T-helper 2 cell treated with Interferon-gamma antibody and Interleukin-4, amounts not matched to agents 5 μg/mL and 100 μg/mL, for 36 hours (primary cell): ENCODE measurements at regions not wholly inside any gene's neighbourhood (a gene's known extent, or its start where the extent isn't known, plus 50 kb on each side); places are given as distances from the start of the nearest gene placed in this dataset.
A peak's percentile ranks its signal among the peaks of the same experiment; 100 is the strongest.

ENCODE experiments used
- DNase-seq: peaks from one replicate; pipeline ENCODE4 v3.0.0; 2021; ENCODE audit warnings: low spot score
- H3K27ac Mint-ChIP-seq: one replicate; pipeline ENCODE4 v1.8.0; 2021; ENCODE audit warnings: mild to moderate bottlenecking, mixed read lengths
- H3K27me3 Mint-ChIP-seq: one replicate; pipeline ENCODE4 v1.8.0; 2021; ENCODE audit warnings: low read depth, mixed read lengths
- H3K36me3 Mint-ChIP-seq: one replicate; pipeline ENCODE4 v1.8.0; 2021; ENCODE audit warnings: low read depth, mixed read lengths
- H3K4me1 Mint-ChIP-seq: one replicate; pipeline ENCODE4 v1.8.0; 2021; ENCODE audit warnings: low read depth, mixed read lengths
- H3K4me3 Mint-ChIP-seq: one replicate; pipeline ENCODE4 v1.8.0; 2022; ENCODE audit warnings: mild to moderate bottlenecking, moderate library complexity, mixed read lengths
- H3K9me3 Mint-ChIP-seq: one replicate; pipeline ENCODE4 v1.8.0; 2021; ENCODE audit warnings: mixed read lengths

- no peaks in the 10 kb centered on the region for H3K9me3 Mint-ChIP-seq
- H3K36me3 Mint-ChIP-seq: no peaks in the 10 kb centered on the region
- H3K27ac Mint-ChIP-seq: no peak overlapping the region
- no peak overlapping the region for H3K4me3 Mint-ChIP-seq
- H3K4me1 Mint-ChIP-seq: peaks cover 4% of the 10 kb centered on the region
- DNase-seq: no peak
- H3K27me3 Mint-ChIP-seq: no peaks in the 10 kb centered on the region
Observed at GRCh38 chr2:11933854-11934253, 187.4 kb downstream of the LPIN1 start.

- Mint-ChIP-seq H3K9me3 (no peaks in the 10 kb centered on the region), H3K4me3 (no peak overlapping the region), H3K36me3 (no peaks in the 10 kb centered on the region), H3K27me3 (no peaks in the 10 kb centered on the region), H3K4me1 (peaks cover 4% of the 10 kb centered on the region), H3K27ac (no peak overlapping the region)
- no peak for DNase-seq
Observed at GRCh38 chr2:11936761-11937160, 190.3 kb downstream of the LPIN1 start.

DNA sequence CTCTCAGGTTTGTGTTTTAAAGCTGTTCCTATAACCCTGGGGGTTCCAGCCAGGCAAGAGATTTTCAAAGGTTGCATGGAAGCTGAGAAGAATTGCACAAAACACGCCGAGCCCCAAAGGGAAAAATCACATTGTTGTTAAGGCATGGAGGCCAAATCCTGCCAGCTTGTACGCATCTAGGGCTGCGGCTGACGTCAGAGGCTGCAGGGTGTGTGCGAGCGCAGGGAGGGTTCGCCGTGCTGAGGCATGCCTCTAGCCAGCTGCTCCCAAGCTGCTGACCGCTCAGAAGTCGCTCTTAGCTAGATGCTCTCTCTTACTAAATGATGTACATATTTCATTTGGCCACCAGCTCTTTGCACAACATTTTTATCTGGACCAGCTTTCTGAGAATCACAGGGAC lies 191.8 kb downstream of the LPIN1 start:
- DNase-seq: no peak
- no peak overlapping the region for H3K27ac Mint-ChIP-seq
- no peaks in the 10 kb centered on the region for H3K4me1 Mint-ChIP-seq
- H3K4me3 Mint-ChIP-seq: no peak overlapping the region
- H3K36me3 Mint-ChIP-seq: no peaks in the 10 kb centered on the region
- H3K9me3 Mint-ChIP-seq: no peaks in the 10 kb centered on the region
- H3K27me3 Mint-ChIP-seq: no peaks in the 10 kb centered on the region

GRCh38 chr2:11939523-11939922 lies 193.1 kb downstream of the LPIN1 start:
- no peaks in the 10 kb centered on the region for H3K9me3 Mint-ChIP-seq
- no peak overlapping the region for H3K27ac Mint-ChIP-seq
- H3K4me1 Mint-ChIP-seq: no peaks in the 10 kb centered on the region
- no peaks in the 10 kb centered on the region for H3K27me3 Mint-ChIP-seq
- no peak overlapping the region for H3K4me3 Mint-ChIP-seq
- no peaks in the 10 kb centered on the region for H3K36me3 Mint-ChIP-seq
- DNase-seq: no peak

GRCh38 chr2:11940121-11940743 lies 193.8 kb downstream of the LPIN1 start:
- H3K4me1 Mint-ChIP-seq: peaks cover 2% of the 10 kb centered on the region
- no peaks in the 10 kb centered on the region for H3K27me3 Mint-ChIP-seq
- H3K27ac Mint-ChIP-seq: no peak overlapping the region
- no peaks in the 10 kb centered on the region for H3K36me3 Mint-ChIP-seq
- H3K4me3 Mint-ChIP-seq: no peak overlapping the region
- no peak for DNase-seq
- no peaks in the 10 kb centered on the region for H3K9me3 Mint-ChIP-seq

GRCh38 chr2:11940799-11941198 lies 194.4 kb downstream of the LPIN1 start:
- DNase-seq: no peak
- no peaks in the 10 kb centered on the region for H3K9me3 Mint-ChIP-seq
- no peak overlapping the region for H3K4me3 Mint-ChIP-seq
- H3K36me3 Mint-ChIP-seq: peaks cover 2% of the 10 kb centered on the region
- H3K4me1 Mint-ChIP-seq: peaks cover 6% of the 10 kb centered on the region
- no peak overlapping the region for H3K27ac Mint-ChIP-seq
- no peaks in the 10 kb centered on the region for H3K27me3 Mint-ChIP-seq

DNA sequence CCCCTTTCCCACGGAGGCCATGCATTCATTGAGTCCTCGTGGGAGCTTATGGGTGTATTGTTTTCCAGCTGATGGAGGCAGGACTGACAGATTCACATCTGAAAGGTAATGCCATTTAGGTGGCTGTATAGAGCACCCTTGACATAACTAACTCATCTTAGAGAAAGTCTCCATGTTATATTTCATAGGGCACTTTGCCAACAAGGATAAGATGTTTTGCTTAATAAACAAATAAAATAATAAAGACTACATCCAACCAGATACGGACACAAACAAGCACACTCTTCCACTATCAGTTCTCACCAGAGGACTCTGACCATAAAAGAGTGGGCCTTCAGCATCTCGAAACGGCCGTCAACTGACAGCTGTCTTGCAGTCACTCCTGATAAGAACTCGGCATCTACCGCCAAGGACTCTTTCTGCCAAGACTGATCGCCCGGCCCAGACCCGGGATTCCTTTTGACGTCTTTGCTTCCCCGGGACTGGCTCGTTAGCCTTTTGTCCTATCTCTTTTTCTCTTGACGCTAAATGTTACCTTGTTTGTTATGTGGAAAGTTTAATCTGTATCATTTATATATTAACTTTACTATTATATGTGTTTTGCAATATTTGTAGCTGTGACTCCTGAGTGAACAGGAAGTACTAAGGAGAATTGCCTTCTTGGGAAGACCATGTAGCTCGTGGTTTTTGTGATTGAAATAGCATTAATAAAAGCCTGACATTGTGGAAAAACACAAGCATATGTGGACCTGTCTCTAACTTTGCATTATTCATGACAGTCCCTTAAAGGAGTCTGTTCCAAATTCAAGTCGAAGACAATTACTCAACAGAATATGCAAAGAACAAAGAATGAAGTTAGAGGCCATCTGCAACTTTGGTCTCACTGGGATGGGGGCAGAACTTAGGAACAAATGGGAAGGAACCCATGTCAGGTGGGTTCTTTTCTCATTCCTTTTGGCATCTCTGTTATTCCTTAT lies 195.1 kb downstream of the LPIN1 start:
- H3K9me3 Mint-ChIP-seq: no peaks in the 10 kb centered on the region
- peaks cover 2% of the 10 kb centered on the region for H3K36me3 Mint-ChIP-seq
- peaks cover 8% of the 10 kb centered on the region for H3K4me1 Mint-ChIP-seq
- no peaks in the 10 kb centered on the region for H3K27me3 Mint-ChIP-seq
- no peak overlapping the region for H3K27ac Mint-ChIP-seq
- H3K4me3 Mint-ChIP-seq: no peak overlapping the region
- no peak for DNase-seq

DNA sequence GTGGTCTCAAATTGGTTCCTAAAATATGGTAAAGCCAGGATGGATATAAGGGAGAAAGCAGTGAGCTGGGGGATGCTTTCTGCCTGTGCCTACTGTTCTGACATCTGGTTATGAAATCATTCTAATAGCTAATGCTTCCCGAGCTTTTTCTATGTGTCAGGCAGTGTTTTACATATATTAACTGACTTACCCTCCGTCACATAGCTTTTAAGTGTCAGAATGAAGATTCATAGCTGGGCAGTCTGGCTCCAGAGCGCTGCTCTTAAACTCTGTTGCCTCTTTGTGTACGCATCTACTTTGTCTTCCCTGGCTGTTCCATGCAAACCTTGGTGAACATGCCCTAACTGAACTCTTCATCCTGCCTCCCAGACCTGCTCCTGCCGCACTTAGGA lies 195.7 kb downstream of the LPIN1 start:
- peaks cover 2% of the 10 kb centered on the region for H3K36me3 Mint-ChIP-seq
- no peak overlapping the region for H3K4me3 Mint-ChIP-seq
- H3K4me1 Mint-ChIP-seq: peaks cover 8% of the 10 kb centered on the region
- H3K27me3 Mint-ChIP-seq: no peaks in the 10 kb centered on the region
- DNase-seq: no peak
- H3K27ac Mint-ChIP-seq: no peak overlapping the region
- H3K9me3 Mint-ChIP-seq: no peaks in the 10 kb centered on the region

GRCh38 chr2:11944311-11944710 lies 197.9 kb downstream of the LPIN1 start:
- Mint-ChIP-seq H3K36me3 (peaks cover 2% of the 10 kb centered on the region), H3K4me3 (no peak overlapping the region)
- DNase-seq: no peak

DNA sequence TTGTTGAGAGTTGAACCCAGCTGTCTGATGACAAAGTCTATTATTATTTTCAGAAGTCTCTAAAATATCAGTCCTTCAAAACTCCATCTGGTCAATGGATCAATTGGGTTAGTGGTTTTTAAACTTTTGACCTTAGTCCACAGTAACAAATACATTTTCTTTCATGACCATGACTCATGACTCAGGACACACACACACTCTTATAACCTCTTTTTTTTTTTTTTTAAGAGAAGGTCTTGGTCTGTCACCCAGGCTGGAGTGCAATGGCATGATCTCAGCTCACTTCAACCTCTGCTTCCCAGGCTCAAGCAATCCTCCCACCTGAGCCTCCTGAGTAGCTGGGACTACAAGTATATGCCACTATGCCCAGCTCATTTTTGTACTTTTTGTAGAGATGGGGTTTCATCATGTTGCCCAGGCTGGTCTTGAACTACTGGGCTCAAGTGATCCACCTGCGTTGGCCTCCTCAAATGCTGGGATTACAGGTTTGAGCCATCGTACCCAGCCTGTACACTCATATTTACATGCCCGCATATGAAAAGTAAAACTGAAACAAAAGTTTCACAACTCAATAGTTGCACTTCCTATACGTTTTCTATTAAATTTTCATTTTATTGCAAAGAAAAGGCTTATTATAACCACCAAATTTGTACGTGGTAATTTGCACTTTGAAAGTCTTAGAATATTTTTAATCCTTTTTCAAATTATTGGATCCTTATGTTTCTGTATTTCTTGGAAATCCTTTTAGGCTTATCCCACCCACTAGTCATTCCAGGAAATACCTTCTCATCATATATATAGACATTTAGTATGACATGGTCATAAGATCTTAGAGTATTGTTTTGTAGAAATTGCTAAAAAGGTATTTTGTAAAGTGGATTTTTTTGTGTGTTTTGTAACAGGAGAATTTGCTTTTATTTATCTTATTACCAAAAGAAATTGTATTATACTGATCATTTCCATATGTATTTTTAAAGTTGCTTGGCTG lies 199.0 kb downstream of the LPIN1 start:
- peak; percentile 6 for DNase-seq
- H3K27ac Mint-ChIP-seq: peak overlapping the region; percentile 81
- no peaks in the 10 kb centered on the region for H3K9me3 Mint-ChIP-seq
- peak overlapping the region; percentile 78 for H3K4me3 Mint-ChIP-seq
- peaks cover 10% of the 10 kb centered on the region for H3K4me1 Mint-ChIP-seq
- H3K27me3 Mint-ChIP-seq: peaks cover 8% of the 10 kb centered on the region
- H3K36me3 Mint-ChIP-seq: peaks cover 2% of the 10 kb centered on the region

More at GRCh38 chr2:11944311-11944710, 197.9 kb downstream of the LPIN1 start:
- peaks cover 2% of the 10 kb centered on the region for H3K27me3 Mint-ChIP-seq
- H3K4me1 Mint-ChIP-seq: peaks cover 8% of the 10 kb centered on the region
- no peak overlapping the region for H3K27ac Mint-ChIP-seq
- no peaks in the 10 kb centered on the region for H3K9me3 Mint-ChIP-seq

GRCh38 chr2:11947956-11948355 lies 201.5 kb downstream of the LPIN1 start:
- H3K9me3 Mint-ChIP-seq: no peaks in the 10 kb centered on the region
- no peak for DNase-seq
- H3K27ac Mint-ChIP-seq: no peak overlapping the region
- H3K4me3 Mint-ChIP-seq: no peak overlapping the region
- H3K4me1 Mint-ChIP-seq: peaks cover 10% of the 10 kb centered on the region
- peaks cover 2% of the 10 kb centered on the region for H3K36me3 Mint-ChIP-seq
- peaks cover 9% of the 10 kb centered on the region for H3K27me3 Mint-ChIP-seq

- Mint-ChIP-seq H3K27me3 (peaks cover 21% of the 10 kb centered on the region), H3K27ac (no peak overlapping the region)
- no peak for DNase-seq
Observed at GRCh38 chr2:11949732-11950523, 203.5 kb downstream of the LPIN1 start.

GRCh38 chr2:11950896-11951295 lies 204.5 kb downstream of the LPIN1 start:
- no peaks in the 10 kb centered on the region for H3K9me3 Mint-ChIP-seq
- no peak for DNase-seq
- no peak overlapping the region for H3K4me3 Mint-ChIP-seq
- H3K27me3 Mint-ChIP-seq: peaks cover 28% of the 10 kb centered on the region
- no peaks in the 10 kb centered on the region for H3K36me3 Mint-ChIP-seq
- H3K27ac Mint-ChIP-seq: no peak overlapping the region
- peaks cover 2% of the 10 kb centered on the region for H3K4me1 Mint-ChIP-seq

More at GRCh38 chr2:11949732-11950523, 203.5 kb downstream of the LPIN1 start:
- Mint-ChIP-seq H3K4me3 (no peak overlapping the region), H3K4me1 (peaks cover 10% of the 10 kb centered on the region), H3K36me3 (peaks cover 2% of the 10 kb centered on the region), H3K9me3 (no peaks in the 10 kb centered on the region)
